Chondrocyte (in vitro differentiated cells): ENCODE measurements at regions not wholly inside any gene's neighbourhood (a gene's known extent, or its start where the extent isn't known, plus 50 kb on each side); places are given as distances from the start of the nearest gene placed in this dataset.

ENCODE experiments used
- DNase-seq: peaks from one replicate; pipeline ENCODE4 v3.0.0; 2021; ENCODE audit warnings: mixed read lengths, low spot score
- H3K27ac Mint-ChIP-seq: one replicate; pipeline ENCODE4 v1.8.0; 2021; ENCODE audit warnings: mild to moderate bottlenecking, moderate library complexity, mixed read lengths; ENCODE audit not compliant: unreplicated experiment
- H3K27me3 Mint-ChIP-seq: 2 replicates; pipeline ENCODE4 v1.8.0; 2021; ENCODE audit warnings: low read depth, mixed read lengths
- H3K36me3 Mint-ChIP-seq: 2 replicates; pipeline ENCODE4 v1.8.0; 2021; ENCODE audit warnings: low read depth, mixed read lengths
- H3K4me1 Mint-ChIP-seq: 2 replicates; pipeline ENCODE4 v1.8.0; 2021; ENCODE audit warnings: low read depth, mild to moderate bottlenecking, mixed read lengths
- H3K4me3 Mint-ChIP-seq: one replicate; pipeline ENCODE4 v1.8.0; 2021; ENCODE audit warnings: mild to moderate bottlenecking, moderate library complexity, mixed read lengths; ENCODE audit not compliant: unreplicated experiment
- H3K9me3 Mint-ChIP-seq: 2 replicates; pipeline ENCODE4 v1.8.0; 2021; ENCODE audit warnings: low read depth, mixed read lengths
- TF ChIP-seq, protein P1 (sequence below): fragments of 200-600 bp; sonication (generic); IDR thresholded peaks from 2 replicates; pipeline ENCODE4 v1.5.0; 2021; ENCODE audit warnings: antibody characterized with exemption, mild to moderate bottlenecking, moderate library complexity

DNA sequence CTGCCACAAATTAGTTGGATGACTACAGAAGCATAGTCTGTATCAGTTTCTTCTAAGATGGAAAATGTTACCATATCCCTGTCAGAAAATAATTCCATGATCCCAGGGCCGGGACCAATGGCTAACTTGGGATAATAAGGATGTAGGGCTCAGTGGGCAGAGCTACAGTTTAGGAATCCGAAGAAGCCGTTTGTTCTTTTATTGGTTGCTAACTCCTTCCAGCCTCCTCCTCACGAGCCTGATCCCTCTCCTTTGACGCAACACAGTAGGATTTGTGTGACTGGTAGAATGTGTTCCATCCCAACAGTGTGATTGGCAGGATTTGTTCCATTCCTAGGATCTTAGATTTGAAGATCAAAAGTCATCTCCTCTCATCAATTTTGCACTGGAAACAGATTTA lies 496.9 kb downstream of the AGTPBP1 start:
- H3K4me3 Mint-ChIP-seq: no peak overlapping the region
- peaks cover 6% of the 10 kb centered on the region for H3K9me3 Mint-ChIP-seq

DNA sequence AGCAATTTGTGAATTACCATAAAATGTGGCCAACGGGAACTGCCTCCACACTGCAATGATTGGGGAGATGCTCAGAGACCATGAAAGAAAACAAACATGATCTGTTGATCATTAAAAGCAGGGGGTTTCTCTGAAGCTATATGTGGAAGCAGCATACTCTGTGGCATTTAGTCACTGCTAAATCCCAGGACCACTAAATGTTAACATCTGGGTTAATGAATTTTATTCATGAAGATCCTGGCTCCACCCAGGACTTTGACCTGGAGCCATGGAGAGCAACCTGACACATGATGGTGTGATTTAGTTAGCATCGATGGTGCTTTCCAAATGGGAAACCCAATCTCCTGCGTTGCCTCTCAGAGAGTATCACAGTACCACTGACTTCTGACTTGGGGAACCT lies 497.8 kb downstream of the AGTPBP1 start:
- DNase-seq: no peak
- H3K4me1 Mint-ChIP-seq: peaks cover 6% of the 10 kb centered on the region
- no peak overlapping the region for H3K27ac Mint-ChIP-seq
- H3K36me3 Mint-ChIP-seq: no peaks in the 10 kb centered on the region
- TF ChIP-seq, protein P1, sequence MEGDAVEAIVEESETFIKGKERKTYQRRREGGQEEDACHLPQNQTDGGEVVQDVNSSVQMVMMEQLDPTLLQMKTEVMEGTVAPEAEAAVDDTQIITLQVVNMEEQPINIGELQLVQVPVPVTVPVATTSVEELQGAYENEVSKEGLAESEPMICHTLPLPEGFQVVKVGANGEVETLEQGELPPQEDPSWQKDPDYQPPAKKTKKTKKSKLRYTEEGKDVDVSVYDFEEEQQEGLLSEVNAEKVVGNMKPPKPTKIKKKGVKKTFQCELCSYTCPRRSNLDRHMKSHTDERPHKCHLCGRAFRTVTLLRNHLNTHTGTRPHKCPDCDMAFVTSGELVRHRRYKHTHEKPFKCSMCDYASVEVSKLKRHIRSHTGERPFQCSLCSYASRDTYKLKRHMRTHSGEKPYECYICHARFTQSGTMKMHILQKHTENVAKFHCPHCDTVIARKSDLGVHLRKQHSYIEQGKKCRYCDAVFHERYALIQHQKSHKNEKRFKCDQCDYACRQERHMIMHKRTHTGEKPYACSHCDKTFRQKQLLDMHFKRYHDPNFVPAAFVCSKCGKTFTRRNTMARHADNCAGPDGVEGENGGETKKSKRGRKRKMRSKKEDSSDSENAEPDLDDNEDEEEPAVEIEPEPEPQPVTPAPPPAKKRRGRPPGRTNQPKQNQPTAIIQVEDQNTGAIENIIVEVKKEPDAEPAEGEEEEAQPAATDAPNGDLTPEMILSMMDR: no peak
- H3K9me3 Mint-ChIP-seq: peaks cover 13% of the 10 kb centered on the region
- peaks cover 4% of the 10 kb centered on the region for H3K27me3 Mint-ChIP-seq
- no peak overlapping the region for H3K4me3 Mint-ChIP-seq

More for the DNA sequence above, 496.9 kb downstream of the AGTPBP1 start:
- Mint-ChIP-seq H3K27me3 (peaks cover 4% of the 10 kb centered on the region), H3K27ac (no peak overlapping the region), H3K4me1 (peaks cover 7% of the 10 kb centered on the region), H3K36me3 (no peaks in the 10 kb centered on the region)
- DNase-seq: no peak
- TF ChIP-seq, protein P1: no peak

- Mint-ChIP-seq H3K27ac (no peak overlapping the region), H3K9me3 (peaks cover 13% of the 10 kb centered on the region), H3K27me3 (peaks cover 7% of the 10 kb centered on the region)
Observed at GRCh38 chr9:85237478-85237877, 504.3 kb downstream of the AGTPBP1 start.

GRCh38 chr9:85230081-85230480 lies 511.7 kb downstream of the AGTPBP1 start:
- no peaks in the 10 kb centered on the region for H3K9me3 Mint-ChIP-seq
- H3K4me3 Mint-ChIP-seq: no peak overlapping the region
- peaks cover 5% of the 10 kb centered on the region for H3K27me3 Mint-ChIP-seq
- DNase-seq: no peak
- no peak overlapping the region for H3K27ac Mint-ChIP-seq
- H3K36me3 Mint-ChIP-seq: no peaks in the 10 kb centered on the region
- TF ChIP-seq, protein P1: no peak
- peaks cover 24% of the 10 kb centered on the region for H3K4me1 Mint-ChIP-seq

More at GRCh38 chr9:85237478-85237877, 504.3 kb downstream of the AGTPBP1 start:
- TF ChIP-seq, protein P1: no peak
- H3K4me3 Mint-ChIP-seq: no peak overlapping the region
- DNase-seq: no peak
- no peaks in the 10 kb centered on the region for H3K36me3 Mint-ChIP-seq
- H3K4me1 Mint-ChIP-seq: peaks cover 7% of the 10 kb centered on the region

DNA sequence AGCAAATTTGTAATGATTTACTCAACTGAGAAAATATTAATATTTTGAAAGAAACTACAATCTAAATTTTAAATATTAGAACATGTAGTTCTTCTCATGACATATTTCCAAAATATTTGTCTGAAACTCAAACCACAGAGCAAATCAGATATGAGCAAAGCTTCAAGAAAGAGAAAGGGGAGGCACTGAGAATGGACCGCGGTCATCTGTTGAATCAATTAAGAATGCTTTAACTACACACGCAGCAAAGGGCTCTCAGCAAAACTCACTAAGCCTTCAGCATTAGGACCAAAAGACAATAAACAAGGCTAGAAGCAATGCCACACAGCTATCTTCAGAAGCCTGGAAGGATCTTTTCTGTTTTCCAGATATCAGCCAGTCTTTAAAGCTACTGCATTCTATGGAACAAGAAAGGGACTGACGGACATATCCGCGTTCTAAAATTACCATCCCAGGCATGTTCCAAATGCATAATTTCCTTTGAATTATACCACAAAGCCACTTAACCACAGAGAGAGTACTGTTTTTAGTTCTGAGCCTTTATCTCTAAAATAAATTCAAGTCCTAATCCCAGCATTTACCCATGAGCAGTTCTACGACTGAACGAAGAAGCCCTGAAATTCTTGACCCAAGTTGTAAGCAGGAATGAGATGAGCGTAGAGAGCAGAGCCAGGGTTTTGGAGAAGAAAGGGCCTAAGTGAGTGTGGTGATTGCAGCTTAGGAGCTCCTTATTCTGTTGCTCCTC lies 513.5 kb downstream of the AGTPBP1 start:
- Mint-ChIP-seq H3K27ac (no peak overlapping the region), H3K4me3 (no peak overlapping the region), H3K9me3 (no peaks in the 10 kb centered on the region), H3K36me3 (no peaks in the 10 kb centered on the region), H3K4me1 (peaks cover 42% of the 10 kb centered on the region), H3K27me3 (no peaks in the 10 kb centered on the region)
- TF ChIP-seq, protein P1: no peak
- no peak for DNase-seq
